Upper lobe of left lung (tissue), 6 donors: ENCODE measurements at regions not wholly inside any gene's neighbourhood (a gene's known extent, or its start where the extent isn't known, plus 50 kb on each side); places are given as distances from the start of the nearest gene placed in this dataset.

Source experiments
- ATAC-seq, 2 donors: fragments of 200-7000 bp; cut with Tn5 transposase; one replicate each; pipeline ENCODE4 v1.9.1; 2022; ENCODE audit warnings: mild to moderate bottlenecking in 2 of 2, moderate library complexity in 2 of 2; ENCODE audit not compliant: low FRiP score in 2 of 2
- DNase-seq, 2 donors: peaks; one replicate each; pipeline ENCODE4 v3.0.0-alpha.2; 2019 to 2020
- H3K27ac ChIP-seq, 4 donors: fragments of 200-600 bp; sonication (generic); one replicate each; pipeline ENCODE4 v1.5.1; 2016 to 2019
- H3K27me3 ChIP-seq, 4 donors: fragments of 200-600 bp; sonication (generic); one replicate each; pipeline ENCODE4 v1.5.1; 2017 to 2019
- H3K36me3 ChIP-seq, 4 donors: fragments of 200-600 bp; sonication (generic); one replicate each; pipeline ENCODE4 v1.5.1; 2016 to 2019
- H3K4me1 ChIP-seq, 4 donors: fragments of 200-600 bp; sonication (generic); one replicate each; pipeline ENCODE4 v1.5.1; 2018 to 2019
- H3K4me3 ChIP-seq, 4 donors: fragments of 200-600 bp; sonication (generic); one replicate each; pipeline ENCODE4 v1.5.1; 2017 to 2019; ENCODE audit warnings: mild to moderate bottlenecking in 2 of 4, moderate library complexity in 1 of 4
- H3K9me3 ChIP-seq, 4 donors: fragments of 200-600 bp; sonication (generic); one replicate each; pipeline ENCODE4 v1.5.1; 2018 to 2019
- EP300 ChIP-seq, 4 donors: sonication (generic); formaldehyde crosslinking; IDR thresholded peaks; one replicate each; pipeline ENCODE4 v1.5.1; 2017; ENCODE audit warnings: antibody characterized with exemption in 4 of 4, control low read depth in 2 of 4
- POLR2A ChIP-seq, 4 donors: fragments of 450-650 bp; IDR thresholded peaks; one replicate each; pipeline ENCODE4 v1.5.1; 2016 to 2017; ENCODE audit warnings: antibody characterized with exemption in 4 of 4, mild to moderate bottlenecking in 2 of 4
- POLR2AphosphoS5 ChIP-seq, 2 donors: sonication (generic); formaldehyde crosslinking; IDR thresholded peaks; one replicate each; pipeline ENCODE4 v1.5.1; 2017; ENCODE audit warnings: antibody characterized with exemption in 2 of 2
- WGBS, 2 donors: methylation state at CpG; one replicate each; pipeline ENCODE4 v1.1.5; 2017 to 2018; 5-methylcytosine and 5-hydroxymethylcytosine counted together
- TF ChIP-seq, protein P1 (sequence below), 6 experiments: fragments of 450-650 bp in 4 of 6; fragments of 200-600 bp in 2 of 6; sonication (generic) in 2 of 6; IDR thresholded peaks; one replicate each; pipeline ENCODE4 v1.5.1; 2016 to 2019; ENCODE audit warnings: antibody characterized with exemption in 6 of 6
- donor health status: DM: no; HTN: no; CAD: no; lungs with moderate emphysema.
- donor health status: DM: no; HTN: yes; CAD: no; lungs with severe emphysema.

- Histone ChIP-seq H3K4me3 (no peak overlapping the region), H3K27me3 (no peaks in the 10 kb centered on the region), H3K9me3 (no peaks in the 10 kb centered on the region), H3K4me1 (no peaks in the 10 kb centered on the region), H3K27ac (no peak overlapping the region), H3K36me3 (no peaks in the 10 kb centered on the region)
- ATAC-seq = no peak
- no peak for DNase-seq
- no peak for TF ChIP-seq POLR2A (IDR thresholded peaks at IDR 0.05)
- TF ChIP-seq, protein P1, sequence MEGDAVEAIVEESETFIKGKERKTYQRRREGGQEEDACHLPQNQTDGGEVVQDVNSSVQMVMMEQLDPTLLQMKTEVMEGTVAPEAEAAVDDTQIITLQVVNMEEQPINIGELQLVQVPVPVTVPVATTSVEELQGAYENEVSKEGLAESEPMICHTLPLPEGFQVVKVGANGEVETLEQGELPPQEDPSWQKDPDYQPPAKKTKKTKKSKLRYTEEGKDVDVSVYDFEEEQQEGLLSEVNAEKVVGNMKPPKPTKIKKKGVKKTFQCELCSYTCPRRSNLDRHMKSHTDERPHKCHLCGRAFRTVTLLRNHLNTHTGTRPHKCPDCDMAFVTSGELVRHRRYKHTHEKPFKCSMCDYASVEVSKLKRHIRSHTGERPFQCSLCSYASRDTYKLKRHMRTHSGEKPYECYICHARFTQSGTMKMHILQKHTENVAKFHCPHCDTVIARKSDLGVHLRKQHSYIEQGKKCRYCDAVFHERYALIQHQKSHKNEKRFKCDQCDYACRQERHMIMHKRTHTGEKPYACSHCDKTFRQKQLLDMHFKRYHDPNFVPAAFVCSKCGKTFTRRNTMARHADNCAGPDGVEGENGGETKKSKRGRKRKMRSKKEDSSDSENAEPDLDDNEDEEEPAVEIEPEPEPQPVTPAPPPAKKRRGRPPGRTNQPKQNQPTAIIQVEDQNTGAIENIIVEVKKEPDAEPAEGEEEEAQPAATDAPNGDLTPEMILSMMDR (IDR thresholded peaks at IDR 0.05) = no peak
- no peak for TF ChIP-seq POLR2AphosphoS5 (IDR thresholded peaks at IDR 0.05)
- TF ChIP-seq EP300 (IDR thresholded peaks at IDR 0.05) = no peak
- WGBS, 2 donors = 29 to 34% methylated on average over 2 of the region's 2 CpGs
Observed at GRCh38 chr3:174498638-174499037, 360.5 kb upstream of the NAALADL2 start.

DNA sequence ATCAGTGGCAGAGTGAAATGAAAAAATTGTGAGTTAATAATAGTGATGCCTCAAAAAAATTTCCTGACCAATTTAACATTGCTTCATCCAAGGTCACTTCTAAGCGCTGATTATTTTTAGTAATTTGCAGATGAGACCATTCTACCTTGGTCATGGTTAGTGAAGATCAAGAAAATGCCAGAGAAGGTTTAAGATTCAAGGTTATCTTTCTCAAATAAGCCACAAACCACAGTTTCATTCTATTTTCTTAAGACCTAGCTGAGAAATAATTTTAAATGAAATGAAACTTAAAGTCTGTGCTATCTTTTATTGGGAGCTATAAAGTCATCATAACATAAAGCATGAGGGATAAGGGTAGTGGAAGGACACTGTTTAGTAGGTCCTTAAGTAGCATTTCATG lies 353.9 kb upstream of the NAALADL2 start:
- H3K4me3 ChIP-seq = no peak overlapping the region
- H3K27ac ChIP-seq = no peak overlapping the region
- H3K9me3 ChIP-seq = no peaks in the 10 kb centered on the region
- H3K36me3 ChIP-seq = no peaks in the 10 kb centered on the region
- ATAC-seq (no peak), DNase-seq (no peak)
- 86 to 93% methylated on average over 1 of the region's 1 CpG for WGBS, 2 donors
- H3K4me1 ChIP-seq = no peaks in the 10 kb centered on the region
- no peaks in the 10 kb centered on the region for H3K27me3 ChIP-seq
- TF ChIP-seq POLR2AphosphoS5 (IDR thresholded peaks at IDR 0.05) = no peak
- no peak for TF ChIP-seq EP300 (IDR thresholded peaks at IDR 0.05)
- no peak for TF ChIP-seq POLR2A (IDR thresholded peaks at IDR 0.05)

GRCh38 chr3:174524203-174524602 lies 334.9 kb upstream of the NAALADL2 start:
- Histone ChIP-seq H3K9me3 (no peaks in the 10 kb centered on the region), H3K4me1 (no peaks in the 10 kb centered on the region), H3K27ac (no peak overlapping the region), H3K36me3 (no peaks in the 10 kb centered on the region), H3K27me3 (no peaks in the 10 kb centered on the region), H3K4me3 (no peak overlapping the region)
- WGBS, 2 donors = 91 to 98% methylated on average over 3 of the region's 3 CpGs
- no peak for ATAC-seq
- no peak for DNase-seq
- TF ChIP-seq EP300 (IDR thresholded peaks at IDR 0.05) (no peak), POLR2AphosphoS5 (IDR thresholded peaks at IDR 0.05) (no peak), POLR2A (IDR thresholded peaks at IDR 0.05) (no peak)
- TF ChIP-seq, protein P1 (IDR thresholded peaks at IDR 0.05) = no peak

DNA sequence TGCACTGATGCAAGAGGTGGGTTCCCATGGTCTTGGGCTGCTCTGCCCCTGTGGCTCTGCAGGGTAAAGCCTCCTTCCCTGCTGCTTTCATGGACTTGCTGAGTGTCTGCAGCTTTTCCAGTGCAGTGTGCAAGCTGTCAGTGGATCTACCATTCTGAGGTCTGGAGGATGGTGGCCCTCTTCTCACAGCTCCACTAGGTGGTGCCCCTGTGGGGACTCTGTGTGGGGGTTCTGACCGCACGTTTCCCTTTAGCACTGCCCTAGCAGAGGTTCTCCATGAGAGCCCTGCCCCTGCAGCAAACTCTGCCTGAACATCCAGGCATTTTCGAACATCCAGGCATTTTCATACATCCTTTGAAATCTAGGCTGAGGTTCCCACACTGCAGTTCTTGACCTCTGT lies 329.8 kb upstream of the NAALADL2 start:
- Histone ChIP-seq H3K27ac (no peak overlapping the region), H3K4me3 (no peak overlapping the region), H3K4me1 (no peaks in the 10 kb centered on the region), H3K36me3 (no peaks in the 10 kb centered on the region), H3K27me3 (no peaks in the 10 kb centered on the region), H3K9me3 (no peaks in the 10 kb centered on the region)
- ATAC-seq = no peak
- WGBS, 2 donors = 87 to 100% methylated on average over 1 to 3 of the region's 3 CpGs
- DNase-seq = no peak
- no peak for TF ChIP-seq EP300 (IDR thresholded peaks at IDR 0.05)
- TF ChIP-seq POLR2A (IDR thresholded peaks at IDR 0.05) = no peak
- TF ChIP-seq, protein P1 (IDR thresholded peaks at IDR 0.05) = no peak
- TF ChIP-seq POLR2AphosphoS5 (IDR thresholded peaks at IDR 0.05) = no peak

GRCh38 chr3:174531262-174531982 lies 327.7 kb upstream of the NAALADL2 start:
- Histone ChIP-seq H3K9me3 (no peaks in the 10 kb centered on the region), H3K4me1 (no peaks in the 10 kb centered on the region), H3K4me3 (no peak overlapping the region), H3K27me3 (no peaks in the 10 kb centered on the region), H3K27ac (no peak overlapping the region), H3K36me3 (no peaks in the 10 kb centered on the region)
- TF ChIP-seq, protein P1 (IDR thresholded peaks at IDR 0.05) = no peak
- TF ChIP-seq POLR2A (IDR thresholded peaks at IDR 0.05) (no peak), EP300 (IDR thresholded peaks at IDR 0.05) (no peak), POLR2AphosphoS5 (IDR thresholded peaks at IDR 0.05) (no peak)
- ATAC-seq (no peak), DNase-seq (no peak)
- 79 to 83% methylated on average over 5 of the region's 5 CpGs for WGBS, 2 donors
